GM10266 (cell line): ENCODE measurements at regions not wholly inside any gene's neighbourhood (a gene's known extent, or its start where the extent isn't known, plus 50 kb on each side); places are given as distances from the start of the nearest gene placed in this dataset.

Experiments
- DNase-seq: peaks from one replicate; pipeline ENCODE4 v3.0.0; 2012; ENCODE audit errors: extremely low spot score
- CTCF ChIP-seq: IDR thresholded peaks from 2 replicates; pipeline ENCODE4 v1.5.1; 2012; ENCODE audit warnings: mild to moderate bottlenecking, low read depth; ENCODE audit not compliant: control insufficient read depth, insufficient read depth; ENCODE audit errors: missing control alignments

DNA sequence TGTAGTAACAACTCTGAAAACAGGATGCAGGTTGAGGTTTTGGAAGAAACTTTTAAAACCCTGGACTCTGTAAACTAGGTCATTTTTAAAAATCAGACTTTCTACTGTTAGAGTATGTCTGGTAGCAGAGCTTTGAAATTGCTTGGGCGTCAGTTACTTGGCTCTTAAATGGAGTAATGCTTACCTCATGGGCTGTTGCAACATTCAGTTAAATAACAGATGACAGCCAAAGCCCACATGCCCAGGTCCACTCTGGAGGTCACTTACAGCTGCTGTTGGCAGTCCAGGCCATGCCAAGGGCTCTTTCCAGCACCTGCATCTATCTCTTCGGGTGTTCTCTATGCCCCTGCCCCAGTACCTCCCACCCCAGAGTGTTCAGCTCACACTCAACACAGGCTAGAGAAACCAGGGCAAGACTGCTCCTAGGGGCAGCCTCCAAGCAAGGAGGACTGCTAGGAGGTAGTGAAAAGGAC is 96.4 kb downstream of the BANF2 start:
- DNase-seq: no peak
- no peak for TF ChIP-seq CTCF

DNA sequence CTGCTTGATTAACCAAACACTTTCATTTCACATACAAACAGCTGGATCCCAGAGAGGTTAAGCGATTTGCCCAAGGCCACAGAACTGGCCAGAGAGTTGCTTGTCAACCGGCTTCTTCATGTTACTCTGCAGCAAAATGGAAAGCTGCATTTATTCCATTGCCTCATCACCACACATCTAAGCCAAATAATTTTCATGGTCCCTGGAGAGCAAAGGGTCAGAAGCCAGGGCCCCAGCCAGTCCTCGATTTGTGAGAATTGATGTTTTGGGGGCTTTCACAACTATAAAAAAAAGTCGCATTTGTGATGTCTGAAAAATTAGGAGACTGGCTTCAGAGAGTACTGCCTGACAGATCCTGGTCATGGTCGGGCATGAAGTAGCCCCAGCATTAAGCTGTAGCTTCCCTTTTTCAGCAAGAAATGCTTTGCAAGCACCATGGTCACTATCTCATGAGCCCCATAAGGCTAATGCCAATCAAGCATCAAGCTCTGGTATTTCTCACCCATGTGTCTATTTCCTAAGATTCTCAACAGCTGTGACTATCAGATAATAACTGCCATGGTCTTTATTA is 95.8 kb downstream of the BANF2 start:
- DNase-seq: no peak
- TF ChIP-seq CTCF: no peak

DNA sequence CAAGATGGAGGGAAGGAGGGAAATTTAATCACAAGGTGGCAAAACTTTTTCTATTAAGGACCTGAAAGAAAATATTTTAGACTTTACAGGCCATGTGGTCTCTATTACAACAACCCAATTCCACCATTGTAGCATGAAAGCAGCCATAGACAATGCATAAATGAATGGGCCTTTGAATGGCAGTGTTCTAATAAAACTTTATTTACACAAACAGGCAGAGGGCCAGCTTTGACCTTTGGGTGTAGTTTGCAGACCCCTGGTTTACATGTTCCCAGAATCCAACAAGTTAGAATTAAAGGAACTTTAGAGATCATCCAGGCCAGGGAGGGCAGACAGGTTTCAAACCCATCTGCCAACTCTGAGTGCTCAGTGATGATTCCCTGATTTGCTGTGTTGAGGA is 95.2 kb downstream of the BANF2 start:
- DNase-seq: no peak
- no peak for TF ChIP-seq CTCF

GRCh38 chr20:17794400-17794799 is 94.6 kb downstream of the BANF2 start:
- no peak for TF ChIP-seq CTCF
- no peak for DNase-seq

- no peak for TF ChIP-seq CTCF
- no peak for DNase-seq
Measured at GRCh38 chr20:17793986-17794385, 94.2 kb downstream of the BANF2 start.

- no peak for TF ChIP-seq CTCF
- DNase-seq: no peak
Measured at GRCh38 chr20:17790296-17790695, 90.5 kb downstream of the BANF2 start.

DNA sequence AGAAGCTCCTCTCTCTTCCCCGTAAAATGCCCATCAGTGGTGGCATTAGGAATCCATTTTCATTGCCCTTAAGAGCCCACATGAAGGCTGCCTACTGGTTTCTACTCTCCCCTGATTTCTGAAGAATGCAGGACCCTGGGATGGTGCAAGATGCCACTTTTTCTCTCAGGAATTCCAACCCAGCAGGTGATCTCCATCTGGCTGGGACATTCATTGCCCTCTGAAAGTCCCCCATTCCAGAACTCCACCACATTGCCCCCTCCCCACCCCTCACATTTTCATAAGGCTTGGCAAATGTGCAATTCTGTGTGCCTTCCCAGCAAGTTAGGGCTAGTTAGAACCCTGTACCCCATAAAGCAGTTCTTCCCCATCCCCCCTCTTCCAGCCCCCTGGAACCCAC is 88.0 kb downstream of the BANF2 start:
- no peak for TF ChIP-seq CTCF
- DNase-seq: no peak
